Myocyte (in vitro differentiated cells): ENCODE measurements at regions not wholly inside any gene's neighbourhood (a gene's known extent, or its start where the extent isn't known, plus 50 kb on each side); places are given as distances from the start of the nearest gene placed in this dataset.

Experiments
- DNase-seq: peaks from one replicate; pipeline ENCODE4 v3.0.0-alpha.2; 2012; ENCODE audit warnings: low read depth

DNA sequence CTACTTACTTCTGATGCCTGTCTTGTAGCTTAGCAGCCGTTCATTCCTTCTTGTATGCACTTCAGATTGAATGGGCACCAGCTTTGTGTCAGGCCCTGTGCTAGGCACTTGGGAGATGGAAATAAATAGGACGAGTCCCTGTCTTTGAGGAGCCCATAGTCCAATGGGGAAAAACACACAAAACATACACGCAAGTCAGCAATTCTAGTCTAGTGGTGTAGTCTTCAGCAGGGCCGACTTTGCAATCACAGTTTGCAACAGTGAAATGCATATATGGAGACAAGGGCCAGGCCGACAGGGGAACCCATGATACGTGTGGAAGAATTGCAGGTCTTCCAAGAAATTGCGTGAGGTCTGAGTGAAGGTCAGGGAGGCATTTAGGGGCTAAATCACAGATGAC lies 262.6 kb downstream of the MAF start:
- DNase-seq = no peak

DNA sequence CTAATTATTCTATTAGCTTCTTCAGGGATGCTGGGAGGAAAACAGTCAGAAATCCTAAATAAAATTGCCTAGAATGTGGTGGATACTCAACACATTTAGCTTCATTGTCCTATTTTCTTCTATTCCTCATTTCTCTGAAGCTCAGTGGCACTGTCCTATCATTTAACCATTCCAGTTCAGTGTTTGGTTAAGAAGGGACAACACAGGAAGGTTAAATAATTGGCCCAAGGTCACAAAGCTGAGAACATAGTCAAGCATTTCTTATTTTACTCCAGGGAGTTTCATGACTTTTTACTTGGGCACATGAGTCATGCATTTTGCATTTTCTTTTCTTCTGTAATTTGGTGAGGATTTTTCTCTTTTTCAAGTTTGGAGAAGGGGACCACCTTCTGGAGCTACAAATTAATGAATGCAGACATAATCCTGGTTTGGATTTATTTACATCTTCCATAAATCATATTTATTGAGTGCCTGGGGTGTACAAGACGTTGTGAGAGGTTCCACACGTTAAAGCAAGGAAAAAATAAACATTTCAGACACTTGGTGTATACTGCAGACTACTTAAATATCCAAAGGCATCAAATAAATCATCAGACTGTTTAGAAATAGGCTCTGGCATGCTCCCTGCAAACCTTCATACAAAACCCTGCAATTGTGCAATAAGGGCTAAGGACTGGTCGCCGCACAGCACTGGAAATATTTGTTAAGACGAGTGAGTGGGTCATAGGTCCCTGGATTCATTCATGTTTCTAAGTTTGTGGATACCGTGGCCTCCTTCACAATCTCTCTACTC lies 263.9 kb downstream of the MAF start:
- no peak for DNase-seq

DNA sequence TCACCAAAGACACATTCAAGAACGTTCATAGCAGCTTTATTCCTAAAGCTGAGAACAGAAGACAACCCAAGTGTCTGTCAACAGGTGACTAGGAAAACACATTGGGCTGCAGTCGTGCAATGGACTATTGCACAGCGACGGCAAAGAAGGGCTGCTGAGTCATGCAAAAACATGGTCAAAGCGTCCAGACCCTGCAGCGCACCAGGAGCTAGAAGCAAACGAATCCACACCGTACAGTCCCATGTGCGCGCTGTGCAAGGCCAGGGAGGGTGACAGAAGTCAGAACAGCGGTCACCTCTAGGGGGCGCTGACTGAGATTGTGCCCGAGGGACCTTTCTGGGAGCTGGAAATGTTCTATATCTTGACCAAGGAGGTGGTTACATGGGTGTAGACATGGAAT lies 266.4 kb downstream of the MAF start:
- DNase-seq = no peak

DNA sequence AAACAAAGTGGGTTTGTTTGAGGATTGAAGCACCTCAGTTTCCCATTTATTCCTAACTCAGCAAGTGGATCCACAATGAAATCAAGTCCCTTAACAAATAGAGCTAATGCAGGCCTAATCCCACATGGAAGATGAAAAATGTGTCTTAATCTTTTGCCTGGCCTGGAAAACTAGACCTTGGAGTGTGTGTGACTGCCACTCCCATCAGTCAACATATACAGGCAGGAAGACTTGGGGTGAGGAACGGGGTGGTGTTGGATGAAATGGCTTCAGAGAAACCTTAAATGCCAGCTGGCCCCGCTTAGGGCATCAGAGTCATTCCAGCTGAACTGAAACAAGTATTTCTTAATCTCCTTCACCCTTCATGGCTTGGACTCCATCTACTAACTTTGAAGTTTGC lies 269.5 kb downstream of the MAF start:
- DNase-seq = no peak

DNA sequence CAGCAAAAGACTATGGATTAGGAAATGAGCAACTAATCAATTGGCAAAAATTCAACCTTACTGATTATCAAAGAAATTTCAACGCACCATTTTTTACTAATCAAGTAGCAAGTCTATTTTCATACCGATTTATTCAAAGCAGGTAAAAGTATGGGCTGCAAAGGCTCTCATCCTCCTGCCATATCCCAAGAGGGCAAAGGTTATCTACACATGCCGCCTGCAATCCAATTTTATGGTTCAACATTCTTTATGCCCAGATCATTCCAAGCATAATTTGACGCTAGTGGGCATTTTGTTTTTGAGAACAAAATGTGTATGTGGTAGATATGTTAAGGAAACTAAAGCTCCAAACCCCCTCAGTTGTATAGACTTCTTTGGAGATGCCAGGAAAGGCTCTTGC lies 270.6 kb downstream of the MAF start:
- DNase-seq = no peak

DNA sequence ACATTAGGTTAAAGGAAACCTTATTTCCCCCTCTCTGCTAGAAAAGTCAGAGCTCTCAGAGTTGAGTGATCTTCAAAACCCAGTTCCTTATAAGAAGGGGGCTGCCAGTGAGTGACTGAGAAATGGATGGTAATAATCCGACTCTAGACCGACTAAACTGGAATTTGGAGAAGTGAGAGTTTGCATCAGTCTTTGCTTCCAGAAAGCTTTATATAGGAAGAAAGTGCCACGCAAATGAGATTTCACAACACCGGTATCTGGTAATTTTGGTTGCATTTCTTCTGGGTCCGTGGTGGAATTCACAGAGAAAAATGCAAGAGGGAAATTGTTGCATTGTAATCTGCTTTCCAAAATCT lies 271.4 kb downstream of the MAF start:
- no peak for DNase-seq

DNA sequence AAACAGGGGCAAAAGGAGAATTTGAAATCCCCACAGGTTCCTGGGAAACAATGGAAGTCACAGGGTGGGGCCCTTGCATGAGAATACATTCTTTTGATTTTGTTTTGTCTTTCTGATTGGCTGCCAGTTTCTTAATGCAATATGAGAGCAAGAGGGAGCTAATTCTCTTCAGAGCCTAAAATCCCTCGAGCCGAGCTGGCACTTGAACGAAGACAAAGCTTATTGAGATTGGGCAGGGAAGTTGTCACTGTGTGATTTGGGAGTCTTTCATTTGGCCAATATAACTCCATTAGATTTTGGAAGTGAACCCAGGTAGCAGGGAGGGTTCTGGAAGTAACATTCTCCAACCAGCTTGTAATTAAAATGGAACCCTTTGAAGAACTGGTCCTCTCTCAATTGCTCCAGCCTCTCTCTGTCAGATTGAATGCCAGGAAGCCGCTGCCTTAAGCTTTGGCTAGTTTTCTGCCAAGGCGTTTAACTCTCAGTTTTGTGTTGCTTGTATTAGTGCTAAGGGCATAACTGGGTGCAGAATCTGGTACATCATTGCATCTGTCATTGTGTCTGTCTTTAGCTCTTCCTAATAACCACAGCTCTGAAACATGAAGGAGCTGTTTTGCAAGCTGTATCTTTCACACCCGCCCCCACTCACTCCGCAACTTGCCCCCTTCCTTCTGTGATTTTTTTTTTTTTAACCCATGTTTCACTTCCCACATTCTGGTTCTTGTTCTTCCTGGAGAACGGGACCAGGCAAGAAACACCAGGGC lies 272.0 kb downstream of the MAF start:
- DNase-seq = no peak

DNA sequence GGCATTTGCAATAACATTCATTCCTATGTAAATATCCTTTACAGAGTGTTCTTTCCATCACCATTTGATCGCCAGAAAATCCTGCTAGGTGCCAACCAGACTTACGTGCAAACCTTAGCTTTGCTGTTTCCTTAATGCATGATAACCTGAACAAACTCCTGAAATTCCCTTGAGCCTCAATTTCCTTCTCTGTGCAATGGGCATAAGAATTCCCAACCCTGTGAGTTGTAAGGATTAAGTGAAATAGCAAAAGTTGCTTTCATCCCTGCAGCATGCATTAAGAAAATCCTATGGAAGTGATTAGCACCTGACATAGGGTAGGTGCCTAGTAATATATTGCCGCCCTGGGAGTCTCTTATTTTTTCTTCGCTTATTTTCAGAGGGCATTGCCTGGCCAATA lies 272.7 kb downstream of the MAF start:
- no peak for DNase-seq

DNA sequence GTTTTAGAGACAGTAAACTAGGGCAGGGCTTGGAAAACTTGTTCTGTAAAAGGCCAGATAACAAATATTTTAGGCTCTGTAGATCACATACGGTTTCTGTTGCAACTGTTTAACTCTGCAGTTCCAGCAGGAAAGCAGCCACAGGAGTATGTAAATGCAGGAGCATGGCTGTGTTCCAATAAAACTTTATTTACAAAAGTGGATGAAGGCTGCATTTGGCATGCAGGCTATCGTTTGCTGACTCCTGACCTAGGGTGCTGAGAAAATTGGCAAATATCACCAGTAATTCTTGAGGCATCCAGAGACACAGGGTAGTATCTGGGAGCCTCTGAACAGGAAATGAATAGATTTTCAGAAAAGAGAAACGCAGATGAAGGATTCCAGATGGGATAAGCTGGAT lies 274.0 kb downstream of the MAF start:
- no peak for DNase-seq

DNA sequence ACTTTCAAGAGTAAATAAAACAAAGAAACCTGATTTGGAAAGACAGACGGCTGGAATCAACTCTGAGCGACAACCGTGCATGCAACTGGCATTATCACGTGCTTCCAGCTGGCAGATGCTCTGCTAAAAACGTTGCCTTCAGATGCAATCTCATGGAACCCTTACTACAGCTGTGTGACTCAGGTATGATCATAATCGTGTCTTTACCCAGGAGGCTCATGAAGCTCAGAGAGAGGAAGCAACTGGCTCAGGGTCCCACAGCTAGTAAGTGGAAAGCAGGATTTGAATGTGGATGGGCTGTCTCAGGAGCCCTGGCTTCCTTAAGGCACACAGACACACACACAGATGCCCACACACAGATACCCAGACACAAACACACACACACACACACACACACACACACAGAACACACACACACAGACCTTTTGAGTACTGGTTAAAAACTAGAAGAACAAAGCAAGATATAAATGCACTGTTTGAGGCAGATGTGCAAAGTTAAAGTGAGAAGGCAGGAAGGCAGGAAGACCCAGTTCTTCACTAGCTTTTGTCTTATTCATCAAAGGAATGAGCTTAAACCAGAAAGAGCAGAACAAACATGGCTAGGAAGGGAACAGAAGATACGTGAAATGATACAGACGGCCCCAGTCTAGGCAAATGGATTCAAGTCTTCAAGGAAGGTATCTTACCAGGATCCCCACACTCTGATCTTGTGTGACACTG lies 275.2 kb downstream of the MAF start:
- no peak for DNase-seq

DNA sequence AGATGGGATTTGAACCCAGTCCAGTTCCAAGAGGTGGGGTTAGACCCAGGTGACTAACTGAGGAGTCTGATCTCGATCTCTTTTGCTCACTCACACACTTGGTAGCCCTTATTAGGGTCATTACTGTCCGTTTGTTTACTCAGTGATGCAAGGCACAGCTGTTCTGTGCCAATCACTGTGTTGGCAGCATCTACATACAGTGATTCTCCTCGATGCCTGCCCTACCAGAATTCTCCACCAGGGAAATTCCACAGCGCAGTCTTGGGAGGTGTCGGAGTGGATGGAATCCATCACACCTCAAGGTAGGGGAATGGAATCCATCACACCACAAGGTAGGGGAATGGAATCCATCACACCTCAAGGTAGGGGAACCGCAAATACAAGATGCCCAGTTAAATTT lies 279.6 kb downstream of the MAF start:
- DNase-seq = no peak

DNA sequence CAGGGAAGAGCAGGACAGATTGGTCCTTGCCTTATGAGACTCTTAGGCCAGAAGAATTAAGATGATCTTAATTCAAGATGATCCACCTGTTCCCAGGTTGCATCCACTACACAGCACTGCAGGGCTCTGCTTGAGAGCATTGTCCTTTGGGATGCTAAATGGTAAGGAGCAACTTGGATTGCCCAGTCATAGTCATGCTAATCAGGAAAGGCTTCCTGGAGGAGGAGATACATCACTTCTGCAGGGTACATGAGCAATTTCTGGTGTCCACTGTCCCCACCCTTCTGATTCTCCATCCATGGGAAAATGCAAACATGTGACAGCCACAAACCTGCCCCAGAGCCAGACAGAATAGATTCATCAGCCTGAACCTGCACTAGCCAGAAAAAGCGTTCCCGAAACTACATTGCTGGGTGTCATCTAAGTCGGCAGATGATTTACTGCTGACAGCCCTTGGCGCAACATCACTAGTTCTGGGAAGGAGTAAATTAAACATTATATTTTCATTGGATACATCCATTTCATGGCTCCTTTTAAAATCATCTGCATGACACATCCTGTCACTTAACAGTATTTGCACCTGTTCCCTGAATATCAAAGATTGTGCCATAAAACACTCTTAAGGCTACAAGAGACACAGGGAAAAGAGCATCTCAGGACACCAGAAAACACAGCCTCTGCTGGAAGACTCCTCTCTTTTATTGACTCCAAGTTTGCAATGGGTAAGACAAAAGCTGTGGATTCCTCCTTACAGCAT lies 282.2 kb downstream of the MAF start:
- no peak for DNase-seq

DNA sequence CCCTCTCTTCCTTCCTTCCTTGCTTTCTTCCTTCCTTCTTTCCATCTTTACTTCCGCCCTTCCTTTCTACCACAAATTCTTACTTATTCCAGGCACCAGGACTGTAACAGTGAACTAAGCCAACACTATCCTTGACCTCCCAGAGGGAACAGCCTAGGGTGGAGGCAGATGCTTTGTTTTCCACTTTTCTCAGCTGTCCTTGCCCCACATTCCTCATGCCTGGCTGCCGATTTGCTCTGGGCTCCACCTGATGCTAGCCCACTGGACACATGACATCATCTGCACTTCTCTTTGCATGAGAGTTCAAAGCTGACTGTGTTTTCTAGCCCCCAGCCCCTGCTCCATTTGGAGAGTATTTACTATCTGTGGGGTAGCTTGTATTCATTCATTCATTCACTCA lies 283.0 kb downstream of the MAF start:
- DNase-seq = no peak

DNA sequence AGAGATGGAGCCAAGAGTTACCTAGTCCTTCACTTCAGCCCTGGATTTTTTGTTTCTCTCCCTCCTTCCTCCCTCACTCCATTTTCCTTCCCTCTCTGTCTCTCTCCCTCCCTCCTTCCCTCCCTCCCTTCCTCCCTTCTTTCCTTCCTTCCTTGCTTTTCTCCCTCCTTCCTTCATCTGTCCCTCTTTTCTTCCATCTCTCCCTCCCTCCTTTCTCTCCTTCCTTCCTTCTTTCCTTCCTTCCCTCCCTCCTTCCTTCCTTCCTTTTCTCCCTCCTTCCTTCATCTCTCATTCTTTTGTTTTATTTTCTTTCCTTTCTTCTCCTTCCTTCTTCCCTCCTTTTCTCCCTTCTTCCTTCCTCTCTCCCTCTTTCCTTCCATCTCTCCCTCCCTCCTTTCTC lies 283.5 kb downstream of the MAF start:
- DNase-seq = no peak

DNA sequence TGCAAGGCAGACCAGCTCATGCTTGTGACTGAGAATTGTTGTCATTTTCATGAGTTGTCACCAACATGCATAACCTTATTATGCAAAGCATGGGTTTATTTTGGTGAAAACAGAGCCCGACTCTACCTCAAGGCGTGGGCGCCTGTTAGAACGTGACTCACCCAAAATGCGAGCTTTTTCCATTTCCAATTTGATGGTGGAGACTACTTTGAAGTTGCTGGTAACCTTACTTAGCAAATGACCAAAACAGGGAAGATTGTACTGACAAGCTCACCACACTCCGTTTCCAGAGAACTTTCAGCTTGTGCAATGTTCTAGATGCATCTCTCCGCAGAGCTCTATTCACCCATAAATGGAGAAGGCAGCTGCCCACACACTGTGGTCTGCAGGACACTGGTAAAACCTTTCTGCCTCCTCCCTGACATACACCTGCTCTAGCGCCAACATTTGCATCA lies 284.5 kb downstream of the MAF start:
- no peak for DNase-seq

DNA sequence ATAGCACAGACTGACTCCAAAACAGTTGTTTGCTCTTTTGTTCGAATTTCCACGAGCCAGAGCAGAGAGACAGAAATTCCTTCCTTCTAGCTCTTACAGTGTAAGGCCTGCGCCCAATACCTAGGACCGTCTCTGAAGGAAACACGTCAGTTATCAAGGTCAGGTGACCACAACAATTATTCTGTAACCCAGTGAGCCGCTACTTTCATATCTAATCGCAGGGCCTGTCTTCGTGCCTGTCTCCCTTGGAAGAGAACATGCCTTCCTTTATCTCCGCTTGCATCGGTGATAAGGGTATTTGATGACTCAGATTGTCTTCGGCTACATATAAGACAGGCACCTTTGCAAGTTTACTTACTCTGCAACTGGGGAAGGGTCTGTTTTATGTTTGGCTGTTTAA lies 288.0 kb downstream of the MAF start:
- DNase-seq = no peak

DNA sequence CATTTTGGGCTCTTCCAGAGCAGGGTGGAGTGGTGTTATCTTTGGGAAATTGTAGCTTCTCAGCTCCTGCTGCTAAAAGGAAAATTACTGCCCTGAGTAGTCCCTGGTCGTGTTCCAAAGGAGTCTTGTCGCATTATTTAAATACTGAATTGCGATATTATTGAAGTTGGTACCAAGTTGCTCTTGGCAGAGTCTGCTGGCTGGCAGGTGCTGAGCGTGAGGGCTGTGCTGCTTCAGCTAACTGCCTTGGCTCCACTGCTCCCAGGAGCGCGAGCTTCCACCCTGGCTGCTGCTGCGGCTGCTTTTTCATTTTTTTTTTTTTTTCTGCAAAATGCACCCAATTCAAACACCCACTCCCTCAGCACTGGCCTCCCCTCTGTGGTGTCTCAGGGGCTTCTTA lies 289.8 kb downstream of the MAF start:
- no peak for DNase-seq

DNA sequence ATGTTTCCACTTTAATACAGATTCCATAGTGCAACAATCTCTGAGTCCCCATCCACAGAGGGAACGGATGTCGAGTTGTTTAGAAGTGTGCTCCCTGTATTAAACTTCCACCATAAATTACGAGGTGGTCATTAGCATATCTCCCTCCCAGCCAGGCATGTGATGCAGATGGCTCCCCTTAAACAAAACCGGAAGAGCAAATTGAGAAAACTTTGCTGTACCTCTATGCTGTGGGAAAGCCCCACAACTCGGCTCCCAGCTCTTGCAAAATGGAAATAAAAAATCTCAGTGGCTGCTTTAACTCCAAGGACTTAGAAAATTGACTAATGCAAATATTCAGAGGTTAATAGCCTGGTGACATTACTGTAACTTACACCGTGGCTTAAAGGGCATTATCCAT lies 290.9 kb downstream of the MAF start:
- DNase-seq = no peak

DNA sequence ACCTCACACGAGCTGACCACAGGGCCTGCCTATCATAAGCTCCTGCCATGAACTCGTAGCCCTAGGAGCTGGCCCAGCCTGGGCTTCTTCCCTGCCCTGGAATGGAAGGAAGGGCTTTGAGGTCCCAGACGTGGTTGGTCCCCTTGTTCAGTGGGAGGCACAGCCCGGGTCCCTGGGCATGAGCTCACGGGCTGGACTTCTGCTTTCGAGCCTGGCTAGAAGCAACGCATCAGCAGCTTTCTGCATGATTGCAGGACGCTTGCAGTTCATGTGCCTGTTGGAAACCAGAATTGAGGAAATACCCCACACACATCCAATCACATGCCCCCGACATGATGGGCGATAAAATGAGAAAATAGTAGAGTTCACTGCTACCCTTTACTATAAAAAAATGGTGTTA lies 293.3 kb downstream of the MAF start:
- no peak for DNase-seq

DNA sequence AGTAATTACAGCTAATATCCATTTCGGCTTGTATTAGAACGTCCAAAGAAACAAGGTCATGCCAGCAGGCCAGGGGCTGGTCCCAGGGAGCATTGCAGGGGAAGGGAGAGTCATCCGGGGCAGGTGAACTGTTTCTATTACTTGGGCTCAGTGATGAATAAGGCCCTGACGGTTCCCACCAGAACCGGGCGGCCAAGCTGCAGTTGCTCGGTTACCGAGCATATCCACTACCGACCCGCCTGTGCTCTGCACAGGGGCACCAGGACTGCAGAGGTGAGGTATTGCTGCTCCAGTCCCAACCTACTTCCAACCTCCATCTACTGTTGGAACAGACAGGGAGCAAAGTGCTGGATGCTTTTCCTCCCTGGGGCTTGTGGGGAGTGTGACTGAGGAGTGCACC lies 295.5 kb downstream of the MAF start:
- no peak for DNase-seq

DNA sequence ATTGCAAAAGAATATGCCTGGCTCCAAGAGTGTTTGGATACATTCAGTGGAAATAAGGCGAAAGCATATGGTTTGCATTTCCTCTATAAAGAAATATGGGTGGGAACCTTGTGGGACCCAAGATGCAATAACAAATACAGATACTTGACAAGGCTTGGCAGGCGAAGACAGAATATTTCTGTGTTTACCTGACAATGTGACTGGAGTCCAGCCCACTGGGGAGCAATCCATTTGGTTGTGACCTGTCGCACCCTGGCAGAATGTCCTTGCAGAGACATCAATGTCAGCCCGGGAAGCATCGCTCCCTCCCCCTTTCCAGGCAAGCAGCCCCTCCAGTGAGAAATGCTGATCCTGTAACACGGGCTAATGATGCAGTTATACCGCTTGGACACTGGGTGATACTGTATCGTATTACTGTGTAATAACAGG lies 296.6 kb downstream of the MAF start:
- no peak for DNase-seq

DNA sequence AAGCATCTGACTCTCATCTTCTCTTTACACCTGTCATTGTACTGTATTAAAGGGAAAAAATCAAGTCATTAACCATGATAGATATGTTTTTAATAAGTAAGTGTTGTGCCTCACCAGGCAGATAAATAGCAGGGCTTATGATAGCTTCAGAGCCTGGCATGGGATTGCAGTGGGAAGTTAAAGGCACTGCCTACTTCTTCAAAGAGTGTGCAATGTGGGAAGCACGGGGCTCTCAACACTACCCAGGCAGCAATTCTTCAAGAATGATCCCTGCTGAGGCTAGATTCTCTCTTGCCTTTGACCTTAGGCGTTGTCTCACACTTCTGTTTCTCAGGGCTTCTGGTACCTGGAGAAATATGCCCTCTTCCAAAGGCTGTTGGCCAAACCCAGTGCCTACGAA lies 297.3 kb downstream of the MAF start:
- no peak for DNase-seq
